Left lung (tissue), 4 donors: ENCODE measurements at regions not wholly inside any gene's neighbourhood (a gene's known extent, or its start where the extent isn't known, plus 50 kb on each side); places are given as distances from the start of the nearest gene placed in this dataset.

Source experiments
- ATAC-seq: fragments of 200-7000 bp; cut with Tn5 transposase; one replicate; pipeline ENCODE4 v1.9.1; 2020; ENCODE audit warnings: moderate library complexity
- DNase-seq, 4 donors: peaks; one replicate each; pipeline ENCODE4 v3.0.0-alpha.2; 2013 to 2020
- H3K27ac ChIP-seq, 2 donors: fragments of 200-600 bp; sonication (generic) in 1 of 2; one replicate each; pipeline versions ENCODE4 v1.5.0 to v1.8.0; 2020 to 2021
- H3K27me3 ChIP-seq, 2 donors: fragments of 200-600 bp; sonication (generic) in 1 of 2; one replicate each; pipeline versions ENCODE4 v1.5.0 to v1.8.0; 2020 to 2021
- H3K36me3 ChIP-seq, 2 donors: fragments of 200-600 bp; sonication (generic) in 1 of 2; one replicate each; pipeline versions ENCODE4 v1.5.0 to v1.8.0; 2020 to 2021
- H3K4me1 ChIP-seq, 2 donors: fragments of 200-600 bp; one replicate each; pipeline ENCODE4 v1.8.0; 2021
- H3K4me3 ChIP-seq, 2 donors: fragments of 200-600 bp; sonication (generic) in 1 of 2; one replicate each; pipeline versions ENCODE4 v1.5.0 to v1.8.0; 2020 to 2021; ENCODE audit warnings: mild to moderate bottlenecking in 1 of 2
- H3K9me3 ChIP-seq, 2 donors: fragments of 200-600 bp; sonication (generic) in 1 of 2; one replicate each; pipeline versions ENCODE4 v1.5.0 to v1.8.0; 2020 to 2021
- intact Hi-C, 2 donors: fragments of 100-400 bp; cut with DNase I; formaldehyde crosslinking; loops; one replicate each; pipeline versions ENCODE4 v1.11.2 to v1.14.2; 2022
- TF ChIP-seq, protein P1 (sequence below), 2 donors: fragments of 200-600 bp; sonication (generic) in 1 of 2; IDR thresholded peaks; one replicate each; pipeline versions ENCODE4 v1.5.0 to v1.8.0; 2021; ENCODE audit warnings: antibody characterized with exemption in 2 of 2
- donor health status: DM: no; HTN: yes; CAD: no.
- donor health status: DM: no; HTN: no; CAD: no.

DNA sequence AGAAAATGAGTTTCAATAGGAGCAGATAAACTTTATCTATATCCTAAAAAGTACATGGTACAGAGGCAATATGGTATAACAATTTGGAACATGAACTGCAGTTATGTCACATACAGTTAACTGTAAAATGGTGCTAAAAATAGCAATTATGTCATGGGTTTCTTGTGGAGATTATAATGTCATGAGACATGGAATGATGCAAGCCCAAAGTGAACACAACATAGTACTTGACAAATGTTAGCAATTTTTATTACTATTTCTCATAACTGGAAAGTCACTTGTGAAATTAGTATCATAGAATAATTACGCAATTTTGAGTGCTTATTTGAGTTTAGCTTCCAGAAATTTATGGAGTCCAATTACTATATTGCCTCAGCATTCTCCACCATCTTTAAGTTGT lies 1263.4 kb downstream of the DSC3 start:
- ATAC-seq (no peak), DNase-seq (no peak)
- Histone ChIP-seq H3K9me3 (no peaks in the 10 kb centered on the region), H3K4me1 (no peaks in the 10 kb centered on the region), H3K36me3 (no peaks in the 10 kb centered on the region), H3K27me3 (no peaks in the 10 kb centered on the region), H3K4me3 (no peak overlapping the region), H3K27ac (no peak overlapping the region)
- intact Hi-C loops, result no loop called here
- TF ChIP-seq, protein P1, sequence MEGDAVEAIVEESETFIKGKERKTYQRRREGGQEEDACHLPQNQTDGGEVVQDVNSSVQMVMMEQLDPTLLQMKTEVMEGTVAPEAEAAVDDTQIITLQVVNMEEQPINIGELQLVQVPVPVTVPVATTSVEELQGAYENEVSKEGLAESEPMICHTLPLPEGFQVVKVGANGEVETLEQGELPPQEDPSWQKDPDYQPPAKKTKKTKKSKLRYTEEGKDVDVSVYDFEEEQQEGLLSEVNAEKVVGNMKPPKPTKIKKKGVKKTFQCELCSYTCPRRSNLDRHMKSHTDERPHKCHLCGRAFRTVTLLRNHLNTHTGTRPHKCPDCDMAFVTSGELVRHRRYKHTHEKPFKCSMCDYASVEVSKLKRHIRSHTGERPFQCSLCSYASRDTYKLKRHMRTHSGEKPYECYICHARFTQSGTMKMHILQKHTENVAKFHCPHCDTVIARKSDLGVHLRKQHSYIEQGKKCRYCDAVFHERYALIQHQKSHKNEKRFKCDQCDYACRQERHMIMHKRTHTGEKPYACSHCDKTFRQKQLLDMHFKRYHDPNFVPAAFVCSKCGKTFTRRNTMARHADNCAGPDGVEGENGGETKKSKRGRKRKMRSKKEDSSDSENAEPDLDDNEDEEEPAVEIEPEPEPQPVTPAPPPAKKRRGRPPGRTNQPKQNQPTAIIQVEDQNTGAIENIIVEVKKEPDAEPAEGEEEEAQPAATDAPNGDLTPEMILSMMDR (IDR thresholded peaks at IDR 0.05), result no peak

DNA sequence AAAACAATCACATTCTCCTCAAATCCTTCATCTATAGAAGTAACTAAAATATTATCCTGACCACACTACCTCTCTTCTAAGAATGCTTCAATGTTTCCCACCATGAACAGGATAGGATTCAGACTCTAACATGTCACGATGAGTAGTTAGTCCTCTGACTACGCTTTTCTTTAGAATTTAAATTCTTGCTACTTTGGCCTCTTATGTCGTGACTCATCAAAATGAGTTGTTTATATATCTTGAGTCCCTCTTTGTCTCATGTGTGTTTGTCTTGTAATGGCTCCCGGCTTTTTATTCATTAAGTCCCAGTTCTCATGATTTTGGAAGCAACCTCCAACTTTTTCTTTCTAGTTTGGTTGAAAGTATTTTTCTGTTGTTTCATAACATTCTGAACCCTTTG lies 1289.2 kb downstream of the DSC3 start:
- intact Hi-C loops, result no loop called here
- TF ChIP-seq, protein P1 (IDR thresholded peaks at IDR 0.05), result no peak
- ATAC-seq, result no peak

DNA sequence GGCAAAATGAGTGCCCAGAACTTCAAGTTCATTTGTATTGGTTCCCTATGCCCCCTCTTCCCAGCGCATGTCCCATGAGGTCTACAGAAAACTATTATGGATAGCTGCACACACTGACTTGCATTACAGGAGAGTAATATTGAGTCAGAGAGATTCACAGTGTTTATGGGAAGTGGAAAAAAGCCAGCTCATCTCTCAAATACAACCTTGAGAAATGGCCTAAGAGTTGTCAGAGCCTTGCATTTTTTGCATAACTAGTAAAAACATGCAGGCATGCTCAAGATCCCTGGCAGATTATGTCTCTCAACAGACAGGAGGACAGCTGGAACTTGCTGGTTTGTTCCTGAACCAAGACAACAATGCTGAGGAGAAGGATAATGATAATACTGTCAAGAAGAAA lies 1292.8 kb downstream of the DSC3 start:
- DNase-seq (no peak), ATAC-seq (no peak)
- TF ChIP-seq, protein P1 (IDR thresholded peaks at IDR 0.05), result no peak
- Histone ChIP-seq H3K4me1 (no peaks in the 10 kb centered on the region), H3K4me3 (no peak overlapping the region), H3K27me3 (no peaks in the 10 kb centered on the region), H3K9me3 (peaks cover 0 to 5% of the 10 kb centered on the region in 2 donors), H3K36me3 (no peaks in the 10 kb centered on the region), H3K27ac (no peak overlapping the region)
- intact Hi-C loops, result no loop called here

More for the DNA sequence above, 1289.2 kb downstream of the DSC3 start:
- H3K4me1 ChIP-seq, result no peaks in the 10 kb centered on the region
- H3K4me3 ChIP-seq, result no peak overlapping the region
- no peak overlapping the region for H3K27ac ChIP-seq
- DNase-seq, result no peak
- no peaks in the 10 kb centered on the region for H3K27me3 ChIP-seq
- H3K36me3 ChIP-seq, result no peaks in the 10 kb centered on the region
- peaks cover 0 to 5% of the 10 kb centered on the region in 2 donors for H3K9me3 ChIP-seq

DNA sequence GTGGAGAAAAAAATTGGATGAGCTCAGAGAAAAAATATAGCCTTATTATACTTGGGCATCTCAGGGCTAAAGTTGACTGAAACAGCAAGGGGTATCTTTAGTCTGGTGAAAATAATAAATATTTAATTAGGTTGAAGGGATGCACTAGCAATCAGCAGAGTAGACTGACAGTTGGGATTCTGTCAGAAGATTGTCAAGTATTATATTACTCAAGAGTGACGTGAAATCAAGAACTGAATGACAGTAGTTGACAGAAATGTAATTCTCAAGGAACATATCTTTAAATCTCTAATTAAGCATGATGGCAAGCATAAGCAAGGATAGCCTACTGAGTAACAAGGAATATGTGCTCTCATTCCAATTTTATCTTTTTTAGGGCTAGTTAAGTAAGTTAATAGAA lies 1301.1 kb downstream of the DSC3 start:
- TF ChIP-seq, protein P1 (IDR thresholded peaks at IDR 0.05), result no peak
- intact Hi-C loops, result no loop called here
- DNase-seq, result no peak
- Histone ChIP-seq H3K4me3 (no peak overlapping the region), H3K27ac (no peak overlapping the region), H3K9me3 (peaks cover 0 to 3% of the 10 kb centered on the region in 2 donors), H3K27me3 (no peaks in the 10 kb centered on the region), H3K4me1 (no peaks in the 10 kb centered on the region), H3K36me3 (no peaks in the 10 kb centered on the region)
- ATAC-seq, result no peak

DNA sequence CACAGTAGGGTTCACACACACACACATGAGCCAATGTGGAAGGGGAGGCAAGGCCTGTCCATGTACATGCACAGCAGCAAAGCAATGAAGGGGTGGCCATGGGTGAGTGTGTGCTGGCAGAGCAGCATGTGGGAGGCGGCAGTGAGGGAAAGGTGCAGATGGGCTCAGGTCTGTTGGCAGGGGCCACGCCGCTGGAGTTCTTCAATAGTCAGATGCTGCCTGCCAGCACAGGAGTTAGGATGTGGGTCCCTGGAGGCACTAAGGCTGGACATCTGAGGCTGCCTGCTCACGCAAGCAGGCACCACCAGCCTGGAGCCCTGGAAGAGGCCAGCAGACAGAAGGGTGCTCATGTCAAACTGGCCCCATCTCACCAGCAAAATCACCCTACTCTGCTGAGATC lies 1304.9 kb downstream of the DSC3 start:
- no peaks in the 10 kb centered on the region for H3K36me3 ChIP-seq
- H3K4me3 ChIP-seq, result no peak overlapping the region
- H3K9me3 ChIP-seq, result peaks cover 0 to 3% of the 10 kb centered on the region in 2 donors
- ATAC-seq (no peak), DNase-seq (peak in 1 of 4 donors; percentile 37)
- no peak overlapping the region for H3K27ac ChIP-seq
- H3K27me3 ChIP-seq, result no peaks in the 10 kb centered on the region
- intact Hi-C loops, result no loop called here
- TF ChIP-seq, protein P1 (IDR thresholded peaks at IDR 0.05), result no peak
- no peaks in the 10 kb centered on the region for H3K4me1 ChIP-seq
